ENCODE measurements at regions not wholly inside any gene's neighbourhood (a gene's known extent, or its start where the extent isn't known, plus 50 kb on each side); places are given as distances from the start of the nearest gene placed in this dataset.

DNA sequence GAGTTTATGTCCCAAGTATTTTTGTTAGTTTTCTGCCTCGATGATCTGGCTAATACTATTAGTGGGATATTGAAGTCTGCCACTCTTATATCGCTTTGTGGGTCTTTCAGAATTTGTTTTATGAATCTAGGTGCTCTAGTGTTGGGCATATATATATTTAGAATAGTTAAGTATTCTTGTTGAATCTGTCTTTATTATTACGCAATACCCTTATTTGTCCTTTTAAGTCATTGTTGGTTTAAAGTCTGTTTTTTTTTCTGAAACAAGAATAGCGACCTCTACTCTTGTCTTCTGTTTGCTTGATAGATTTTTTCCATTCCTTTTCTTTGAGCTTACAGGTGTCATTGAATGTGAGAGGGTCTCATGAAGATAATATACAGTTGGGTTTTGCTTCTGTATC lies 239.0 kb downstream of the ASCL1 start:
- Histone ChIP-seq H3K4me3 (replicated peaks in 1 of 2; ENCODE audit: low read depth in 1 of 2, low read length in 2 of 2) (no peak overlapping the region), H3K36me3 (ENCODE audit: control insufficient read depth in 1 of 2, insufficient read depth in 2 of 2, low read length in 2 of 2) (no peaks in the 10 kb centered on the region), H3K27me3 (ENCODE audit: insufficient read depth, low read length) (0 out of 2 replicates have a peak, but pooled peaks cover 5% of the 10 kb centered on the region), H3K9me2 (ENCODE audit: insufficient read depth) (no peaks in the 10 kb centered on the region), H4K20me1 (ENCODE audit: insufficient read depth) (no peaks in the 10 kb centered on the region; the same call in 1 of the 2 replicates), H2AFZ (ENCODE audit: low read depth, low read length, poor library complexity, severe bottlenecking) (no peak overlapping the region), H3K27ac (ENCODE audit: low read depth, low read length) (no peak overlapping the region), H3K79me2 (ENCODE audit: insufficient read depth, low read length) (no peaks in the 10 kb centered on the region), H3K4me1 (ENCODE audit: control insufficient read depth in 1 of 2, insufficient read depth in 2 of 2, low read length in 2 of 2) (no peaks in the 10 kb centered on the region), H3K4me2 (ENCODE audit: low read length) (no peak overlapping the region), H3K9ac (ENCODE audit: low read length) (no peak overlapping the region), H3K9me3 (ENCODE audit: control insufficient read depth in 1 of 2, insufficient read depth in 1 of 2, low read depth in 1 of 2, low read length in 2 of 2) (no peaks in the 10 kb centered on the region)
- DNase-seq (ENCODE audit: low read depth, low spot score), result no peak
- ATAC-seq, result no peak
- BruUV-seq (replicated peaks), result no TSS peak
- ChIA-PET POLR2A (no interaction called here), RAD21 (ENCODE audit: low non-redundant PET in 1 of 2, low total read pairs in 2 of 2, uncharacterized antibody in 2 of 2, unreplicated experiment in 2 of 2) (no interaction called here), CTCF (no interaction called here)
- intact Hi-C loops (cut with micrococcal nuclease), result no loop called here
- TF ChIP-seq SIN3A (IDR thresholded peaks at IDR 0.05; ENCODE audit: low read depth) (no peak), YY1 (IDR thresholded peaks at IDR 0.05; ENCODE audit: extremely low read depth, insufficient replicate concordance, low read depth, low read length) (no peak), JUND (IDR thresholded peaks at IDR 0.05) (no peak)

DNA sequence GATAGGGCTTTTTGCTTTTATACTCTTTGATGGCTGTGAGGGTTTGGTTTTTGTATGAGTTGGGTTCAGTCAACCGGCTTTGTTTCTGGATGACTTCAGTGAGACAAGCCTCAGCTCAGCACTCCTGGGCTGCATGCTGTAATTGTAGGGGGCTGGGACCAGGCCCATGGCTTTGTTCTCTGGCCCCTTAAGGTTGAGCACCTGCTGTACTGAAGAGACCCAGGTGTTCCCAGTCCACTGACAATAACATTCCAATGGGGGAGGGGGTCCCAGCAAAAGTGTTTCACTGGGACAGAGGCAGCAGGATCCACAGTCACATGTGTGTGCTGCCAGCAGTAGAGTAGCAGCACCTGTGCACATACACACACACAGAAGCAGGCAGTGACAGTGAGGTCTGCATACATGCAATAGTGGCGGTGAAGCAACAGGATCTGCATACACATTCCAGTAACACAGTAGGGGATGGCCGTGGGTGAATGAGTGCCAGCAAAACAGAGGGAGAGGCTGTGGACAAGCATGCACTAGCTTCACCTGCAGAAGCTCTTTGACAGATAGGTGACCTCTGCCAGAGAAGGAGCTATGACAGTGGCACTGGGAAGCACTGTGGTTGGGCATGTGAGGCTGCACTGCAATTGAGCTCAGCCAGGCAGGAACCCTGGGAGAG lies 240.4 kb downstream of the ASCL1 start:
- Histone ChIP-seq H3K4me1 (ENCODE audit: control insufficient read depth in 1 of 2, insufficient read depth in 2 of 2, low read length in 2 of 2) (no peaks in the 10 kb centered on the region), H3K4me2 (ENCODE audit: low read length) (no peak overlapping the region), H3K9me2 (ENCODE audit: insufficient read depth) (no peaks in the 10 kb centered on the region), H3K27ac (ENCODE audit: low read depth, low read length) (no peak overlapping the region), H3K36me3 (ENCODE audit: control insufficient read depth in 1 of 2, insufficient read depth in 2 of 2, low read length in 2 of 2) (no peaks in the 10 kb centered on the region), H2AFZ (ENCODE audit: low read depth, low read length, poor library complexity, severe bottlenecking) (no peak overlapping the region), H4K20me1 (ENCODE audit: insufficient read depth) (no peaks in the 10 kb centered on the region; the same call in 1 of the 2 replicates), H3K9me3 (ENCODE audit: control insufficient read depth in 1 of 2, insufficient read depth in 1 of 2, low read depth in 1 of 2, low read length in 2 of 2) (no peaks in the 10 kb centered on the region), H3K79me2 (ENCODE audit: insufficient read depth, low read length) (no peaks in the 10 kb centered on the region), H3K9ac (ENCODE audit: low read length) (no peak overlapping the region), H3K27me3 (ENCODE audit: insufficient read depth, low read length) (0 out of 2 replicates have a peak, but pooled peaks cover 5% of the 10 kb centered on the region), H3K4me3 (replicated peaks in 1 of 2; ENCODE audit: low read depth in 1 of 2, low read length in 2 of 2) (no peak overlapping the region)
- no TSS peak for BruUV-seq (replicated peaks)
- RAD21 ChIA-PET (ENCODE audit: low non-redundant PET in 1 of 2, low total read pairs in 2 of 2, uncharacterized antibody in 2 of 2, unreplicated experiment in 2 of 2), result no interaction called here
- TF ChIP-seq YY1 (IDR thresholded peaks at IDR 0.05; ENCODE audit: extremely low read depth, insufficient replicate concordance, low read depth, low read length) (no peak), SIN3A (IDR thresholded peaks at IDR 0.05; ENCODE audit: low read depth) (no peak), CEBPB (IDR thresholded peaks at IDR 0.05; ENCODE audit: low read depth) (no peak), SP1 (IDR thresholded peaks at IDR 0.05; ENCODE audit: low read depth) (no peak), EZH2phosphoT487 (IDR thresholded peaks at IDR 0.05; ENCODE audit: borderline replicate concordance) (no peak), FOSL1 (IDR thresholded peaks at IDR 0.05; ENCODE audit: low read depth) (no peak), ELF1 (IDR thresholded peaks at IDR 0.05; ENCODE audit: borderline replicate concordance, low read depth) (no peak), JUND (IDR thresholded peaks at IDR 0.05) (no peak), SRF (IDR thresholded peaks at IDR 0.05; ENCODE audit: low read depth) (no peak), POLR2AphosphoS5 (IDR thresholded peaks at IDR 0.05; ENCODE audit: low read depth, low read length) (no peak), ZFX (IDR thresholded peaks at IDR 0.05) (no peak), POLR2A (IDR thresholded peaks at IDR 0.05; ENCODE audit: borderline replicate concordance, extremely low read depth, insufficient read depth, insufficient read length) (no peak), EZH2 (IDR thresholded peaks at IDR 0.05) (no peak), ZNF274 (IDR thresholded peaks at IDR 0.05; ENCODE audit: low read depth, low read length) (no peak), CBX3 (IDR thresholded peaks at IDR 0.05; ENCODE audit: low read depth) (no peak), TCF7L2 (IDR thresholded peaks at IDR 0.05; ENCODE audit: borderline replicate concordance, extremely low read depth, insufficient read depth, insufficient read length) (no peak)
- TF ChIP-seq, protein P1, sequence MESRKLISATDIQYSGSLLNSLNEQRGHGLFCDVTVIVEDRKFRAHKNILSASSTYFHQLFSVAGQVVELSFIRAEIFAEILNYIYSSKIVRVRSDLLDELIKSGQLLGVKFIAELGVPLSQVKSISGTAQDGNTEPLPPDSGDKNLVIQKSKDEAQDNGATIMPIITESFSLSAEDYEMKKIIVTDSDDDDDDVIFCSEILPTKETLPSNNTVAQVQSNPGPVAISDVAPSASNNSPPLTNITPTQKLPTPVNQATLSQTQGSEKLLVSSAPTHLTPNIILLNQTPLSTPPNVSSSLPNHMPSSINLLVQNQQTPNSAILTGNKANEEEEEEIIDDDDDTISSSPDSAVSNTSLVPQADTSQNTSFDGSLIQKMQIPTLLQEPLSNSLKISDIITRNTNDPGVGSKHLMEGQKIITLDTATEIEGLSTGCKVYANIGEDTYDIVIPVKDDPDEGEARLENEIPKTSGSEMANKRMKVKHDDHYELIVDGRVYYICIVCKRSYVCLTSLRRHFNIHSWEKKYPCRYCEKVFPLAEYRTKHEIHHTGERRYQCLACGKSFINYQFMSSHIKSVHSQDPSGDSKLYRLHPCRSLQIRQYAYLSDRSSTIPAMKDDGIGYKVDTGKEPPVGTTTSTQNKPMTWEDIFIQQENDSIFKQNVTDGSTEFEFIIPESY (IDR thresholded peaks at IDR 0.05; ENCODE audit: extremely low read depth, insufficient replicate concordance, low read length), result no peak
- TF ChIP-seq, protein P2, sequence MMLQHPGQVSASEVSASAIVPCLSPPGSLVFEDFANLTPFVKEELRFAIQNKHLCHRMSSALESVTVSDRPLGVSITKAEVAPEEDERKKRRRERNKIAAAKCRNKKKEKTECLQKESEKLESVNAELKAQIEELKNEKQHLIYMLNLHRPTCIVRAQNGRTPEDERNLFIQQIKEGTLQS (IDR thresholded peaks at IDR 0.05), result no peak
- TF ChIP-seq, protein P3, sequence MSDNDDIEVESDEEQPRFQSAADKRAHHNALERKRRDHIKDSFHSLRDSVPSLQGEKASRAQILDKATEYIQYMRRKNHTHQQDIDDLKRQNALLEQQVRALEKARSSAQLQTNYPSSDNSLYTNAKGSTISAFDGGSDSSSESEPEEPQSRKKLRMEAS (IDR thresholded peaks at IDR 0.05), result no peak
- intact Hi-C loops (cut with micrococcal nuclease), result no loop called here
- no peak for ATAC-seq
- CTCF ChIA-PET, result no interaction called here
- no peak for DNase-seq (ENCODE audit: low read depth, low spot score)
- POLR2A ChIA-PET, result no interaction called here

Measured in HCT116 (cell line).